DMS 273 (cell line): ENCODE measurements at regions not wholly inside any gene's neighbourhood (a gene's known extent, or its start where the extent isn't known, plus 50 kb on each side); places are given as distances from the start of the nearest gene placed in this dataset.

Experiments used
- DNase-seq: peaks from one replicate; lab custom pipeline; 2025; ENCODE audit not compliant: unreplicated experiment; lab: John Stamatoyannopoulos, UW

- no peak for DNase-seq
Measured at GRCh38 chr4:120434756-120435155, 368.1 kb upstream of the MAD2L1 start.

- no peak for DNase-seq
Measured at GRCh38 chr4:120432301-120432860, 365.7 kb upstream of the MAD2L1 start.

- DNase-seq: no peak
Measured at GRCh38 chr4:120431180-120431579, 364.5 kb upstream of the MAD2L1 start.

- no peak for DNase-seq
Measured at GRCh38 chr4:120418146-120418545, 351.5 kb upstream of the MAD2L1 start.

GRCh38 chr4:120415896-120416295, 349.2 kb upstream of the MAD2L1 start:
- DNase-seq: no peak

GRCh38 chr4:120406960-120407359, 340.3 kb upstream of the MAD2L1 start:
- no peak for DNase-seq

GRCh38 chr4:120403296-120403695, 336.6 kb upstream of the MAD2L1 start:
- no peak for DNase-seq

GRCh38 chr4:120400441-120400840, 333.8 kb upstream of the MAD2L1 start:
- DNase-seq: no peak

GRCh38 chr4:120399826-120400225, 333.2 kb upstream of the MAD2L1 start:
- DNase-seq: no peak

- DNase-seq: no peak
Measured at GRCh38 chr4:120395746-120396145, 329.1 kb upstream of the MAD2L1 start.

- DNase-seq: no peak
Measured at GRCh38 chr4:120355881-120356280, 289.2 kb upstream of the MAD2L1 start.

GRCh38 chr4:120354381-120354780, 287.7 kb upstream of the MAD2L1 start:
- DNase-seq: no peak

GRCh38 chr4:120353235-120353634, 286.6 kb upstream of the MAD2L1 start:
- no peak for DNase-seq

GRCh38 chr4:120352739-120353138, 286.1 kb upstream of the MAD2L1 start:
- no peak for DNase-seq

GRCh38 chr4:120348948-120349347, 282.3 kb upstream of the MAD2L1 start:
- DNase-seq: no peak

- no peak for DNase-seq
Measured at GRCh38 chr4:120348521-120348920, 281.9 kb upstream of the MAD2L1 start.

GRCh38 chr4:120331486-120332370, 265.1 kb upstream of the MAD2L1 start:
- DNase-seq: no peak

- no peak for DNase-seq
Measured at GRCh38 chr4:120329386-120329785, 262.7 kb upstream of the MAD2L1 start.

GRCh38 chr4:120327276-120327675, 260.6 kb upstream of the MAD2L1 start:
- DNase-seq: no peak

- DNase-seq: no peak
Measured at GRCh38 chr4:120319046-120319767, 252.6 kb upstream of the MAD2L1 start.

GRCh38 chr4:120318196-120318846, 251.7 kb upstream of the MAD2L1 start:
- DNase-seq: no peak
